ENCODE measurements at regions not wholly inside any gene's neighbourhood (a gene's known extent, or its start where the extent isn't known, plus 50 kb on each side); places are given as distances from the start of the nearest gene placed in this dataset.

DNA sequence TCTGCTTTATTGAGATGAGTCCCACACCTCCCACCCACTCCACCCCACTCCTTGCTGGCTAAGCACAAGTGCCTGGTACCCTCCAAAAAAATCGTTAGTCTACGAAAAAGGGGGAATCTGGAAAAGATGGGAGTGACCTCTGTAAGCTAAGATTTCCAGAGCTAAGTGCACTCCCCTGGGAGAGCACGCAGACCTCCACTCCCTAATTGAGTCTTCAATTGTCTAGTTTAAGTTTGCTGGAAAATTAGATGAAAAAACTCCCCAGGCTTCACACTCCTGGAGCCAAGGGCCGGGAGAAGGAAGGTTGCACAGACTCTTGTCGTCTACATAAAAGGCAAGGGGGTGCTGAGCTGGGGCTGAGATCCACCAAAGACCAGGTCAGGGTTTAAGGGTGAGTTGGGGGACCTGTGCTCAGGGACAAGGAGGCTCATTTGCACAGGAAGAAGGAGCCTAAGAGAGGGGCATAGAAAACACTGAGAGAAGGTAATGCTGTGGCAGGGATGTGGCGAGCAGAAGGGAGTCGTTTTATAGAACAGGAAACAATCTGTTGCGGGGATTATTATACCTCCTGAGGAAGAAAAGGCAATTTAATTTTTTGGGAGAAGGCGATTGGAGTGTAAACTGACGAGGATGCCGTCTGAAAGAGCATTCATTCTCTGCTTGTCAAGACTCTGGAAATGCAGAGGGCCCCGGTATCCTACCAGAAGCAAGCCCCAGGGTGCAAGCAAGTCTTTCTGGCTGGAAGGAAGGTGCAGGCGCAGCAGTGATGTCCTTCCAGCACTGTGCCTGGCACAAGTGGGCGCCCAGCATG is 126.5 kb upstream of the DLG1 start:
- no peak for TF ChIP-seq ZNF146 (tag by site-specific recombination; IDR thresholded peaks at IDR 0.05)
- TF ChIP-seq, protein P1, sequence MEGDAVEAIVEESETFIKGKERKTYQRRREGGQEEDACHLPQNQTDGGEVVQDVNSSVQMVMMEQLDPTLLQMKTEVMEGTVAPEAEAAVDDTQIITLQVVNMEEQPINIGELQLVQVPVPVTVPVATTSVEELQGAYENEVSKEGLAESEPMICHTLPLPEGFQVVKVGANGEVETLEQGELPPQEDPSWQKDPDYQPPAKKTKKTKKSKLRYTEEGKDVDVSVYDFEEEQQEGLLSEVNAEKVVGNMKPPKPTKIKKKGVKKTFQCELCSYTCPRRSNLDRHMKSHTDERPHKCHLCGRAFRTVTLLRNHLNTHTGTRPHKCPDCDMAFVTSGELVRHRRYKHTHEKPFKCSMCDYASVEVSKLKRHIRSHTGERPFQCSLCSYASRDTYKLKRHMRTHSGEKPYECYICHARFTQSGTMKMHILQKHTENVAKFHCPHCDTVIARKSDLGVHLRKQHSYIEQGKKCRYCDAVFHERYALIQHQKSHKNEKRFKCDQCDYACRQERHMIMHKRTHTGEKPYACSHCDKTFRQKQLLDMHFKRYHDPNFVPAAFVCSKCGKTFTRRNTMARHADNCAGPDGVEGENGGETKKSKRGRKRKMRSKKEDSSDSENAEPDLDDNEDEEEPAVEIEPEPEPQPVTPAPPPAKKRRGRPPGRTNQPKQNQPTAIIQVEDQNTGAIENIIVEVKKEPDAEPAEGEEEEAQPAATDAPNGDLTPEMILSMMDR (tag by site-specific recombination; IDR thresholded peaks at IDR 0.05), result no peak
- TF ChIP-seq ZNF514 (tag by site-specific recombination; IDR thresholded peaks at IDR 0.05), result no peak
- no peak for TF ChIP-seq ZNF274 (IDR thresholded peaks at IDR 0.05; ENCODE audit: low read length)
- no peak for TF ChIP-seq ZNF274 (tag by site-specific recombination; IDR thresholded peaks at IDR 0.05; ENCODE audit: borderline replicate concordance)
- TF ChIP-seq ZNF658 (tag by site-specific recombination; IDR thresholded peaks at IDR 0.05), result no peak
- TF ChIP-seq ZNF501 (tag by site-specific recombination; IDR thresholded peaks at IDR 0.05), result no peak
- TF ChIP-seq ZNF521 (tag by site-specific recombination; IDR thresholded peaks at IDR 0.05), result no peak
